ENCODE measurements at regions not wholly inside any gene's neighbourhood (a gene's known extent, or its start where the extent isn't known, plus 50 kb on each side); places are given as distances from the start of the nearest gene placed in this dataset.
A peak's percentile ranks its signal among the peaks of the same experiment; 100 is the strongest.

DNA sequence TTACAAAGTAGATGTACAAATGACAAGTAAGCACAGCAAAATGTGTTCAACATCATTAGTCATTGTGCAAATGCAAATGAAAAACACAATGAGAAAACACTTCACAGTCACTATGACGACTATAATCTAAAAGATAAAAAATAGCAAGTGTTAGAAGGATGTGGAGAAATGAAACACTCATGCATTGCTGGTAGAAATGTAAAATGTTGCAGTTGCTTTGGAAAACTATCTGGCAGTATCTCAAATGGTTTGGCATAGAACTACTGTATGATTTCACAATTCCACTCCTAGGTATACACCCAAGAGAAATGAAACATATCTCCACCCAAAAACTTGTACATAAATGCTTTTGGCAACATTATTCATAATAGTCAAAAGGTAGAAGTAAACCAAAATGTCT, 459.7 kb upstream of the TRAM1L1 start:
- no peak overlapping the region for H3K4me3 ChIP-seq (IDR thresholded peaks at IDR 0.05; ENCODE audit: insufficient read depth, low read depth, low read length)
- H3K27ac ChIP-seq = no peak overlapping the region
- H3K4me2 ChIP-seq = no peak overlapping the region
- no peaks in the 10 kb centered on the region for H3K27me3 ChIP-seq (ENCODE audit: insufficient read depth, low read depth)
- TF ChIP-seq, protein P1, sequence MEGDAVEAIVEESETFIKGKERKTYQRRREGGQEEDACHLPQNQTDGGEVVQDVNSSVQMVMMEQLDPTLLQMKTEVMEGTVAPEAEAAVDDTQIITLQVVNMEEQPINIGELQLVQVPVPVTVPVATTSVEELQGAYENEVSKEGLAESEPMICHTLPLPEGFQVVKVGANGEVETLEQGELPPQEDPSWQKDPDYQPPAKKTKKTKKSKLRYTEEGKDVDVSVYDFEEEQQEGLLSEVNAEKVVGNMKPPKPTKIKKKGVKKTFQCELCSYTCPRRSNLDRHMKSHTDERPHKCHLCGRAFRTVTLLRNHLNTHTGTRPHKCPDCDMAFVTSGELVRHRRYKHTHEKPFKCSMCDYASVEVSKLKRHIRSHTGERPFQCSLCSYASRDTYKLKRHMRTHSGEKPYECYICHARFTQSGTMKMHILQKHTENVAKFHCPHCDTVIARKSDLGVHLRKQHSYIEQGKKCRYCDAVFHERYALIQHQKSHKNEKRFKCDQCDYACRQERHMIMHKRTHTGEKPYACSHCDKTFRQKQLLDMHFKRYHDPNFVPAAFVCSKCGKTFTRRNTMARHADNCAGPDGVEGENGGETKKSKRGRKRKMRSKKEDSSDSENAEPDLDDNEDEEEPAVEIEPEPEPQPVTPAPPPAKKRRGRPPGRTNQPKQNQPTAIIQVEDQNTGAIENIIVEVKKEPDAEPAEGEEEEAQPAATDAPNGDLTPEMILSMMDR (conservative IDR thresholded peaks at IDR 0.05; ENCODE audit: low read depth, low read length) = no peak
- no peaks in the 10 kb centered on the region for H3K36me3 ChIP-seq (ENCODE audit: insufficient read depth)
- H2AFZ ChIP-seq (ENCODE audit: low read depth) = no peak overlapping the region
- no peaks in the 10 kb centered on the region for H4K20me1 ChIP-seq (ENCODE audit: insufficient read depth)
- H3K9ac ChIP-seq = no peak overlapping the region
- H3K79me2 ChIP-seq (ENCODE audit: insufficient read depth, low read depth) = no peaks in the 10 kb centered on the region
- H3K4me1 ChIP-seq (ENCODE audit: low read depth, poor library complexity, severe bottlenecking) = no peaks in the 10 kb centered on the region

DNA sequence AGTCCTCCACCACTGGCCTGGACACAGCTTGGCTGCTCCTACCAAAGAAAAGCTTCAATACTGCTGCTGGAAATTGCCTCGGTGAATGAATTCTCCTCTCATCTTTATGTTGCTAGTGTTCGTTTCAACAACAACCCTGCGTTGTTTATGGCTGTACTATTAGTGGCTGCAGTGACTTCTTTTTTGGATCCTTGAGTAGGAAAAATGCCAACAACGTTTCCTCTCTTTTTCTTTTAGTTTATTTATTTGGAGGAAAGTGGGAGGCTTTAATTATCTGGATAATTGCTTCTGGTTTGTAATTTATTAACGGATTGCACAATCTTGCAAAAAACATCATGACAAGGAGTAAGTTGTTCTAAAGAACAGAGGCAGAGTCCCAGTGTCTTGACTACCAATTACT, 464.1 kb upstream of the TRAM1L1 start:
- Histone ChIP-seq H3K9ac (no peak overlapping the region), H3K4me2 (no peak overlapping the region), H3K36me3 (ENCODE audit: insufficient read depth) (no peaks in the 10 kb centered on the region), H3K4me1 (ENCODE audit: low read depth, poor library complexity, severe bottlenecking) (no peaks in the 10 kb centered on the region), H3K4me3 (IDR thresholded peaks at IDR 0.05; ENCODE audit: insufficient read depth, low read depth, low read length) (no peak overlapping the region), H2AFZ (ENCODE audit: low read depth) (no peak overlapping the region), H3K79me2 (ENCODE audit: insufficient read depth, low read depth) (no peaks in the 10 kb centered on the region), H3K27ac (no peak overlapping the region), H3K27me3 (ENCODE audit: insufficient read depth, low read depth) (no peaks in the 10 kb centered on the region), H4K20me1 (ENCODE audit: insufficient read depth) (no peaks in the 10 kb centered on the region)
- TF ChIP-seq, protein P1 (conservative IDR thresholded peaks at IDR 0.05; ENCODE audit: low read depth, low read length) = no peak

DNA sequence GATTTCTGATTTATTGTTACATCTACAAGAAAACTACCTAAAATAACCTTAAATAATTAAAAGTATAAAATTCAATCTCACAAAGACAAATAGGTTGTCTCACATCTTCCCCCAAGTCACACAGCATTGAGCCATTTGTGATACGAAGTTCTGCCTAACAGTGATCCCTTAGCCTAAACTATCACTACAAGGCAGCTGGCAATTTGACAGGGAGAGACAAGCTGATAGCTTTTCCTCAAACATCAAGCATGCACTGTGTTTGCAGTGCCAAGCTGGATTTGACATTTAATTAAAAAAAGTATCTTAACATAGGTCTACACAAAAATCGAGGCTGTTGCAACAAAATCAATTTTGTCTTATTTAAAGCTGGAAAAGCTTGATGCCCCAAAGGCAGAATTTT, 464.7 kb upstream of the TRAM1L1 start:
- Histone ChIP-seq H2AFZ (ENCODE audit: low read depth) (no peak overlapping the region), H3K36me3 (ENCODE audit: insufficient read depth) (no peaks in the 10 kb centered on the region)

DNA sequence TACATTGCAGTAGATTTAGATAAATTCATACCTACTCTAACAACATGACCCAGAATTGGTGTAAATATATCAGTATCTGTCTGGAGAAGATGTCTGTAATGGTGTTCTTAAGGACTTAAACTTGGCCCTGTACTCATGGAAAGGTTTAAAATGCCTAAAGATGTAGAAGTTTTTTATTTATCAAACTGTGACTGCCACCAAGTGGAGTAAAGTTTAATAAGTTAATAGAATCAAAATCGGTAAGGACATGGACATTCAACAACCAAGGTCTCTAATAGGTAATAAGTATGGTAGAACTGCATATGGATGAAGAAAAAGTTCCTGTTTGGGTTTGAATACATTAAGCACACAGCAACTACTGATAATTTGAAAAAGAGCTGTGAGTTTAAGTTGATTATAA, 474.0 kb upstream of the NDST3 start:
- Histone ChIP-seq H3K27ac (no peak overlapping the region), H3K36me3 (ENCODE audit: insufficient read depth) (no peaks in the 10 kb centered on the region), H2AFZ (ENCODE audit: low read depth) (no peak overlapping the region), H3K9ac (no peak overlapping the region), H3K79me2 (ENCODE audit: insufficient read depth, low read depth) (no peaks in the 10 kb centered on the region), H3K4me3 (IDR thresholded peaks at IDR 0.05; ENCODE audit: insufficient read depth, low read depth, low read length) (no peak overlapping the region), H4K20me1 (ENCODE audit: insufficient read depth) (no peaks in the 10 kb centered on the region), H3K4me2 (no peak overlapping the region), H3K4me1 (ENCODE audit: low read depth, poor library complexity, severe bottlenecking) (no peaks in the 10 kb centered on the region), H3K27me3 (ENCODE audit: insufficient read depth, low read depth) (no peaks in the 10 kb centered on the region)
- TF ChIP-seq, protein P1 (conservative IDR thresholded peaks at IDR 0.05; ENCODE audit: low read depth, low read length) = peak; percentile 27; the same call in 1 of the 2 replicates

More for the DNA sequence above, 464.7 kb upstream of the TRAM1L1 start:
- H3K79me2 ChIP-seq (ENCODE audit: insufficient read depth, low read depth) = no peaks in the 10 kb centered on the region
- no peak overlapping the region for H3K27ac ChIP-seq
- H3K9ac ChIP-seq = no peak overlapping the region
- no peaks in the 10 kb centered on the region for H3K27me3 ChIP-seq (ENCODE audit: insufficient read depth, low read depth)
- H4K20me1 ChIP-seq (ENCODE audit: insufficient read depth) = no peaks in the 10 kb centered on the region
- TF ChIP-seq, protein P1 (conservative IDR thresholded peaks at IDR 0.05; ENCODE audit: low read depth, low read length) = no peak
- H3K4me3 ChIP-seq (IDR thresholded peaks at IDR 0.05; ENCODE audit: insufficient read depth, low read depth, low read length) = no peak overlapping the region
- no peaks in the 10 kb centered on the region for H3K4me1 ChIP-seq (ENCODE audit: low read depth, poor library complexity, severe bottlenecking)
- H3K4me2 ChIP-seq = no peak overlapping the region

All from KMS-11 (cell line).